SK-N-DZ (cell line): ENCODE measurements at regions not wholly inside any gene's neighbourhood (a gene's known extent, or its start where the extent isn't known, plus 50 kb on each side); places are given as distances from the start of the nearest gene placed in this dataset.

ENCODE experiments used
- DNase-seq: peaks from one replicate; pipeline ENCODE4 v3.0.0-alpha.2; 2015; ENCODE audit warnings: low spot score

DNA sequence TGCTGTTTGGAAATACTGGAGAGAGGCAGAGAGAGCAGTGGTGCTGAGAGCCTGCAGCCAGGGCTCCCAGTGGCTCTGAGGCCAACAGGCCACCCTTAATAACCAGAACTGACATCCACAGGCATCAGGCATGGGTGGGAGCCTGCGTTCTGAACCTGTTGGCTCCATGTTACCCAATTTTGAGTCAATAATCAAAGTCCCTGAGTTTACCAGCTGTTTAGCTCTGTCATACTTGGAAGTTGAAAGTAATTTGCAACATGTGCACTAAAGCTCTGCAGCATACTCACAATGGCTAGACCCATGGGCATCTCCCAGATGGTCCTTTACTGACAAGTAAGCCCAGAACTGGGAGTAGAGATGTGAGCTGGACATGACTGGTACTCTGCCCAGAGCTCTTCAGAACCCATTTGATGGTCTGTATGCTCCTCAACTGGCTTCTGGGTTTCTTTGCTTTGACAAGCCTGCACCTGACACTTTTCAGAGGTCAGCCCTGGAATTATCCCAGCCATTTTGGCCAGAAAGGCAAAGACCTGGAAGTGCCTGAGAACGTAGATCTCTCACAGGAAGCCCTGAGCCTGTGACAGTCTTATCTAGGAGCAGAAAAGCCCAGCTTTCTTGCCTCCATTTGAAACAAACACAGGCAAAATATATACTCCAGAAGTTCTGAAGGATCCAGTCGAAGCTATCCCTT lies 122.4 kb upstream of the CITED2 start:
- DNase-seq = no peak

- DNase-seq = no peak
These were observed 120.0 kb upstream of the CITED2 start for GRCh38 chr6:139494376-139494990.

DNA sequence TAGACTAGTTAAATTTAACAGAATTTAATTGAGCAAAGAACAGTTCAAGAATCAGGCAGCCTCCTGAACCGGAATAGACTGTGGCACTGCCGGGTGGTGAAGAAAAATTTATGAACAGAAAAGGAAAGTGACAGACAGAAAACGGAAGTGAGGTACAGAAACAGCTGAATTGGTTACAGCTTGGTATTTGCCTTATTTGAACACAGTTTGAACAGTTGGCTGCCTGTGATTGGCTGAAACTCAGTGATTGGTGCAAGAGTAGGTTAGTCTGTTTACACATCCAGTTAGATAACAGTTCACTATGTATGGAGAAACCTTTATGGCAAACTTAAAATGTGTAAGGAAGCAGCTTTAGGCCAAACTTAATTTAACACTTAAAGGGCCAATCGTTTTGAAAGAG lies 116.0 kb upstream of the CITED2 start:
- no peak for DNase-seq

GRCh38 chr6:139486476-139486799 lies 112.0 kb upstream of the CITED2 start:
- no peak for DNase-seq

- DNase-seq = no peak
These were observed 111.5 kb upstream of the CITED2 start for GRCh38 chr6:139485742-139486475.

DNA sequence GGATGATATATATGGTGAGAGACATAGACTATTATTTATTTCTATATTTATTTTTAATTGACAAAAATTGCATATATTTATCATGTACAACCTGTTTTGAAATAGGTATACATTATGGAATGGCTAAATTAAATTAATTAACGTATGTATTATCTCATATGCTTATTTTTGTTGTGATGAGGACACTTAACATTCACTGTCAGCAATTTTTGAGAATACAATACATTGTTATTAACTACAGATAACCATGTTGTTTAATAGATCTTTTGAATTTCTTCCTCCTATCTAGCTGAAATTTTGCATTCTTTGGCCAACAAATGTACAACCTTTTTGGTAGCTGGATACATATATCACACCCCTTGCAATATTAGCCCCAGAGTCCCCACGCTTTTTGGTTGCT lies 110.7 kb upstream of the CITED2 start:
- no peak for DNase-seq

DNA sequence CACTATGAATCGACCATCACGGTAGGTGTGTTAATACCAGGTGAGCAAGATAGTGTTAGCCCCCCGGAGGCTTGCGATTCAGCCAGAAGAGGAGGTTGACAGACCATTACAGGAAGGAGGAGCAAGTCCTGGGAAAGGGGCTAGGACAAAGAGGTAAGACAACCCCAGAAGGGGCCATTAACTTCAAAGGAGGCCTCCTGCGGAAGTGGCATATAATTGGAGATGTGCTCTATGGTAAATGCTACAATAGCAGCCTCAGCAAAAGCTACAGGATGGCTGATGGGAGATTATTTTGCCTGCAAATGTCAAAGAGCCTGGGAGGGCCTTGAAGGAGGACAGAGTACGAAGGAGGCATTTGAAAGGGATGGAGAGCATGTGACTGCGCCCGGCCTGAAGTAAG lies 108.6 kb upstream of the CITED2 start:
- DNase-seq = no peak

- DNase-seq = peak; percentile 13
These were observed 107.8 kb upstream of the CITED2 start for GRCh38 chr6:139482287-139482686.

- DNase-seq = no peak
These were observed 106.1 kb upstream of the CITED2 start for GRCh38 chr6:139480356-139481165.

GRCh38 chr6:139479433-139480222 lies 105.2 kb upstream of the CITED2 start:
- no peak for DNase-seq

DNA sequence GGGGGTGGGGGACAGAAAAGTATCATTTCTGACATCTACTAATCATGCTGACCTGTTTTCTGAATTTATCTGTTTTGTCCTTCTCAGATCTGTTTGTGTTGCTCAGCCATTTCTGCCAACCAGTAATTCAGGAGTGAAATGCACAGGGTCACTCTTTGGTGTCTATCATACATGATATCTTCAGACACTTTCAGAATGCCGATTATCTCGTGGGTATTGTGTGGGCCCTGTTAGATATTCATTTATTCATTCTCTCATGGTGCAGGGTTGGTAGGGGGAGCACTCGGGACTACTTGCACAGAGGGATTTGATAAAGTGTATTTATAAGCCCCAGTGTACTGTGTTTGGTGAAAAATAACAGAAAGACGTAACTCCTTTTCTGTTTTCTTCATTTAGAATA lies 101.2 kb upstream of the CITED2 start:
- DNase-seq = no peak

GRCh38 chr6:139475241-139475640 lies 100.8 kb upstream of the CITED2 start:
- peak; percentile 84 for DNase-seq

GRCh38 chr6:139474145-139475108 lies 100.0 kb upstream of the CITED2 start:
- DNase-seq = peak; percentile 95

DNA sequence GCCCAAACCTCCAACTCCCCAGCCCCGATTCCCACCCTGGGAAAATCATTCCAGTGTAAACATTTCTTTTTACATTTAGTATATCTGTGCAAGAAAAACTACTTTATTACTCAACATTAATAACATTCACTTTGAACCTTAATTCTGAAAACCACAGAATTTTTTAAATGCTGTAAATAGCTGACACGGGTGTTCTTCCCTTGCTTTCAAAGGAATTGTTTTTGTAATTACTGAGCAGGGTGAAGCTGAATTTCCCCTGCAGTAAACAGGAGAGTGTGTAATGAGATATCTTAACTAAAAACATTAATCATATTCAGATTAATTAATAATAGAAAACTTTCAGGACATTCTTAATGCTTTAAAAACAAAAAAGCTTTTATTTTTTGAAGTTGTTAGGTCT lies 99.3 kb upstream of the CITED2 start:
- DNase-seq = no peak

GRCh38 chr6:139473231-139473701 lies 98.8 kb upstream of the CITED2 start:
- peak; percentile 37 for DNase-seq

DNA sequence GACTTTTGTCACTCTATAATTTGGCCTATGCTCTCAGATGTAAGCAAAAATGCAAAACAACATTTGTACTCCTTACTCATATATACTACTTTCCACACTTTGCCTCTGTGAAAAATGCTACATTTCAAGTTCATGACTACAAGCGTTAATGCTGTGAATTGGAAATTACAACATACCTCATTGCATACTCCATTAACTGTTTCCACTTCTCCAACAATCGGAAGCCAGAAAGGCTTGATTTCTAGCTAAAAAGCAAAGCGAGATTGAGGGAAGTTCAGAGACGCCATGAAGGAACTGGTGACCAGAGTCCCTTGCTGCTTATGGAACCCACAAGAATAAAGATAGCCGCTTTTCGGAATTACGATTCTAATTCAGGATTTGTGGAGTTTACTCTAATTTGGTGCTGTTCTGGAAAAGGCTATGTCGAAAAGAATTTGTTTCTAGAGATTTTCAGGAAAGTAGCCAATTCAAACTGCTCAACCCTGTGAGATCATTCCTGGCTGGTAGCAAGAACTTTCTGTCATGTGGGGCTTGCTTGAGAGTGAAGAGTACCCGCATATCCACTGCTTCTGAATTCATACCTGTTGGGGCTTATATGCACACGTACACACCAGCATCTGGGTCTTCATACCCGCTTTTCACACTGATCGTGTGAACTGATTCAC lies 98.0 kb upstream of the CITED2 start:
- no peak for DNase-seq

DNA sequence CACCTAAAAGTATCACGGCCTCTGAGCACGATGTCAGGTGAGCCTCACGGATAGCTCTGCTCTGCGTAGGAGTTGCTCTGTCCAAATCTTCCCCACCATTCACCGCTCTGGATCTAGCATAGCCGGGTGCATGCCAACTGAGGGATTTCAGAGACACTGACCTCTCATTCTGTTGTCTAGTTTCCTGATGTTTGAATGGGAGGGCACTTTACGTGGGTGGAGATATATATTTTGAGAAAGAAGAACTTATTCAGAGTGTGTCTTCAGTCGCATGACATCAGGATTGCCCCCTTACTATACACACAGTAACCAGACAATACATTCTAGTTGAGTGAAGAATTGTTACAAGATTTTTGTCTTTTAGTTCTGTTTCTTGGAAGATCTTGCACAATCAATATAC lies 96.5 kb upstream of the CITED2 start:
- DNase-seq = no peak

- DNase-seq = no peak
These were observed 93.9 kb upstream of the CITED2 start for GRCh38 chr6:139468178-139468819.

DNA sequence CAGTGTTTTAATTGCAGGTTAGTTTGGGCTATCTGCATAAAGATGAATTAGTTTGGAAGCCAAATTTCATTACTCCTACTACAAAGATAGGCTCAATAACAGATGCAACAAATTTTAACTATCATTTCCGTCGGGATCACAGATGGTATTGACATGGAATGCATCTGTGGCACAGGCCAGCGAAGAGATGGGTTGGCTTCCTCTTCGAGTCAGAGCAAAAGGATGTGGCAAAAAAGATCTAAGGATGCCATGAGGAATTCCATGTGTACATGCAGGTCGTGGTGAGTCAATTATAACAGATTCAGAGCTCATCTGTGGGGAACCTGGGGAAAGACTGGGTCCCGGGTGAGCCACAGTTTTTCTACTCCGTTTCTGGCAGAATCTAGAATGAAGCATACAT lies 83.0 kb upstream of the CITED2 start:
- no peak for DNase-seq
